ENCODE measurements at regions not wholly inside any gene's neighbourhood (a gene's known extent, or its start where the extent isn't known, plus 50 kb on each side); places are given as distances from the start of the nearest gene placed in this dataset.

DNA sequence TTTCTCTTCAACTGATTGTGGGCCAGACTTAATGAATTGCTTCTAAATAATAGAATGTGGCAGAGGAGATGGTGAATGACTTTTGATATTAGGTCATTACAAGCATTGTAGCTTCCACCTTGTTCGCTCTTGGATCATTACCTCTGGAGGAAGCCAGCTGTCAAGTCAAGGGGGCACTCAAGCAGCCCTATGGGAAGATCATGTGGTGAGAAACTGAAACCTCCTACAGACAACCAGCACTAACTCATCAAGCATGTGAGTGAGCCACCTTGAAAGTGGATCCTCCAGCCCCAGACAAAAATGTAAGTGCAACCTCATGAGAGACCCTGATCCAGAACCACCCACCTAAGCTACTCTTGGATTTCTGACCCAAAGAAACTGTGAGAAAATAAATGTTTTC lies 109.8 kb upstream of the TBC1D5 start:
- intact Hi-C loops (cut with micrococcal nuclease): no loop called here
- ATAC-seq (ENCODE audit: low read depth) (no peak), DNase-seq (no peak)
- no peak overlapping the region for H3K4me3 Mint-ChIP-seq
- H3K4me1 Mint-ChIP-seq: no peaks in the 10 kb centered on the region
- H3K27me3 Mint-ChIP-seq: peaks cover 3% of the 10 kb centered on the region
- H3K9me3 Mint-ChIP-seq: peaks cover 10% of the 10 kb centered on the region
- ChIA-PET POLR2A (no interaction called here), CTCF (no interaction called here)
- no peak overlapping the region for H3K27ac Mint-ChIP-seq
- no peaks in the 10 kb centered on the region for H3K36me3 Mint-ChIP-seq (ENCODE audit: low read depth)
- TF ChIP-seq, protein P1, sequence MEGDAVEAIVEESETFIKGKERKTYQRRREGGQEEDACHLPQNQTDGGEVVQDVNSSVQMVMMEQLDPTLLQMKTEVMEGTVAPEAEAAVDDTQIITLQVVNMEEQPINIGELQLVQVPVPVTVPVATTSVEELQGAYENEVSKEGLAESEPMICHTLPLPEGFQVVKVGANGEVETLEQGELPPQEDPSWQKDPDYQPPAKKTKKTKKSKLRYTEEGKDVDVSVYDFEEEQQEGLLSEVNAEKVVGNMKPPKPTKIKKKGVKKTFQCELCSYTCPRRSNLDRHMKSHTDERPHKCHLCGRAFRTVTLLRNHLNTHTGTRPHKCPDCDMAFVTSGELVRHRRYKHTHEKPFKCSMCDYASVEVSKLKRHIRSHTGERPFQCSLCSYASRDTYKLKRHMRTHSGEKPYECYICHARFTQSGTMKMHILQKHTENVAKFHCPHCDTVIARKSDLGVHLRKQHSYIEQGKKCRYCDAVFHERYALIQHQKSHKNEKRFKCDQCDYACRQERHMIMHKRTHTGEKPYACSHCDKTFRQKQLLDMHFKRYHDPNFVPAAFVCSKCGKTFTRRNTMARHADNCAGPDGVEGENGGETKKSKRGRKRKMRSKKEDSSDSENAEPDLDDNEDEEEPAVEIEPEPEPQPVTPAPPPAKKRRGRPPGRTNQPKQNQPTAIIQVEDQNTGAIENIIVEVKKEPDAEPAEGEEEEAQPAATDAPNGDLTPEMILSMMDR (IDR thresholded peaks at IDR 0.05): no peak

DNA sequence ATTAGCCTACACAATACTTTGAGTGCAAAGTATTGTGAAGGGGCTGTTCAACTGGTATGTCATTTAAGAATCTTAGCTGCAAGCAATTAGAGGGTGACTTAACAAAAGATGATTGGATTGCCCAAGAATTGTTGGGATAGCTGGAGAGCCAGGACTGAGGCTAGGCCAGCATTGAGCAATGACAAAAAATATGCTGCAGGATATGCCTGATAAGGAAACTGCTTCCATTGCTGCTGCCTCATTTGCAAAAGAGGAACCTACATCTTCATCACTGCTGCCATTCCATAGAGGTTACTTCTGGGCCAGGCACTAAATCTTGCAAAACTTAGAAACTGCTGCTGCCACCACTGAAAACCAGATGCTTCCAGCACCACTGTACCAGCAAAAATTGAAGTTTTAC lies 108.0 kb upstream of the TBC1D5 start:
- ChIA-PET POLR2A (no interaction called here), CTCF (no interaction called here)
- H3K4me1 Mint-ChIP-seq: no peaks in the 10 kb centered on the region
- DNase-seq (no peak), ATAC-seq (ENCODE audit: low read depth) (no peak)
- TF ChIP-seq, protein P1 (IDR thresholded peaks at IDR 0.05): no peak
- no peak overlapping the region for H3K4me3 Mint-ChIP-seq
- H3K27me3 Mint-ChIP-seq: peaks cover 2% of the 10 kb centered on the region
- H3K9me3 Mint-ChIP-seq: no peaks in the 10 kb centered on the region
- no peaks in the 10 kb centered on the region for H3K36me3 Mint-ChIP-seq (ENCODE audit: low read depth)
- H3K27ac Mint-ChIP-seq: no peak overlapping the region
- intact Hi-C loops (cut with micrococcal nuclease): no loop called here

DNA sequence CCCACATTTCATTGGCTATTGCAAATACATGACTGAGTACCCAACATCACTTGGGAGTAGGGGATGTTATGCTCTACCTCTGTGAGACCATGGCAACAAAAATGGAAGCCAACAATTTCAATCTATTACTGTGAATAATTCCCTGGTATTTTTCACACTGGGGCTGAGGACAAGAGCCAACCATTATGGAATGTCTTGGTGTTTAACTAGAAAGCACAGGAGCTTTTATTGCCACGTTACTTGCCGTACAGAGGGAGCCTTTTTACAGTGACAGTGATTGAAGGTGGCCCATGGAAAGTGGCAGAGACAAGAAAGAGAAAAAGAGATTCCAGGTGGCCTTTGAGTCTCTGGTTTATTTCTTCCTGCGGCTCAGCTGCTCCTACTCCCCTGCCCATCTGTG lies 105.7 kb upstream of the TBC1D5 start:
- no peak for DNase-seq
- intact Hi-C loops (cut with micrococcal nuclease): no loop called here
- Mint-ChIP-seq H3K9me3 (no peaks in the 10 kb centered on the region), H3K27ac (no peak overlapping the region), H3K27me3 (peaks cover 2% of the 10 kb centered on the region), H3K4me1 (no peaks in the 10 kb centered on the region), H3K4me3 (no peak overlapping the region), H3K36me3 (ENCODE audit: low read depth) (no peaks in the 10 kb centered on the region)
- ATAC-seq (ENCODE audit: low read depth): no peak
- ChIA-PET POLR2A (interaction anchor here (0.6 kb wide), 1 partner anchor 1580 kb away, joined by 14 read pairs; no protein-coding TSS in a partner anchor), CTCF (interaction anchor here (1.0 kb wide), 1 partner anchor 203 kb away, joined by 3 read pairs; no protein-coding TSS in a partner anchor)
- TF ChIP-seq, protein P1 (IDR thresholded peaks at IDR 0.05): no peak

DNA sequence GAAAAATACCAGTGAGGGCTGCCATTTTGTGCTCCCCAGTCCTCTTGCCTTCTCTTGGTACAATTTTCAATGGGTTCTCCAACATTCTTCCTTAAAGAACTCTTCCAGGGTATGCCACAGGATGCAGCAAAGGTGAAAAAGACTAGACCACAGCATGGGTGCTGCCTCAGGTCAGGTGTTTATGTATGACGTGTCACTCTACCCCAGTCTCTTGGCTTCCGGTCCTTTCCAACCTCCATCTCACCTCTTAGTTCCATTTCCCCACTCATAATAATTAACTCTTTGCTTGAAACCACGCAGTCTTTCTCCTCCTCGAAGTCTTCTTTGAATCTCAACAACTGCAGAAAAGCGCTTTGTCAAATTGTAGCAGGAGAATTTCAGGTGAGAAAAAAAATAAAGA lies 104.7 kb upstream of the TBC1D5 start:
- Mint-ChIP-seq H3K36me3 (ENCODE audit: low read depth) (no peaks in the 10 kb centered on the region), H3K9me3 (no peaks in the 10 kb centered on the region), H3K27ac (no peak overlapping the region), H3K4me1 (no peaks in the 10 kb centered on the region), H3K4me3 (no peak overlapping the region), H3K27me3 (peaks cover 2% of the 10 kb centered on the region)
- DNase-seq: no peak
- intact Hi-C loops (cut with micrococcal nuclease): no loop called here
- TF ChIP-seq, protein P1 (IDR thresholded peaks at IDR 0.05): no peak
- no peak for ATAC-seq (ENCODE audit: low read depth)
- ChIA-PET POLR2A (no interaction called here), CTCF (no interaction called here)

DNA sequence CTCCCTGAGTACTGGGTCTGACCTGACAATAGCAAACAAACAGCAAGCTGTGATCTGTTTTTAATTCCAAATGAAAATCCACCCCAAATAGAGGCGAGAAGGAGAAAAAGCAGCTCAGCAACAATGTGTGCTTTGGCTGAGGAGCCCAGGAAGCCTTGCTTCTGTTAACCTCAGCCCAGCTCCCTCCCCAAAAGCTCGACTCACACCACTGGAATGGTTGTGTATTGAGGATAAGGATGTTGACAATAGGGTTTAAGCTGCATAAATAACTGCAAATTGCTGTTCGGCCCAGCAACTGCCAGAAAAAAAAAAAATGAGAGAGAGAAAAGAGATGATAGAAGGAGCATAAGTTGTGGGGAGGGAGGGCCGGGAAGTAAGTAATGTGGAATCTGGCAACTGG lies 104.0 kb upstream of the TBC1D5 start:
- DNase-seq (no peak), ATAC-seq (ENCODE audit: low read depth) (no peak)
- POLR2A ChIA-PET: no interaction called here
- Mint-ChIP-seq H3K4me3 (no peak overlapping the region), H3K36me3 (ENCODE audit: low read depth) (no peaks in the 10 kb centered on the region), H3K27ac (no peak overlapping the region), H3K27me3 (peaks cover 2% of the 10 kb centered on the region), H3K4me1 (no peaks in the 10 kb centered on the region), H3K9me3 (no peaks in the 10 kb centered on the region)
- intact Hi-C loops (cut with micrococcal nuclease): no loop called here
- CTCF ChIA-PET: interaction anchor here (1.1 kb wide), 1 partner anchor 202 kb away, joined by 4 read pairs; no protein-coding TSS in a partner anchor
- TF ChIP-seq, protein P1 (IDR thresholded peaks at IDR 0.05): no peak
